ENCODE measurements at regions not wholly inside any gene's neighbourhood (a gene's known extent, or its start where the extent isn't known, plus 50 kb on each side); places are given as distances from the start of the nearest gene placed in this dataset.

DNA sequence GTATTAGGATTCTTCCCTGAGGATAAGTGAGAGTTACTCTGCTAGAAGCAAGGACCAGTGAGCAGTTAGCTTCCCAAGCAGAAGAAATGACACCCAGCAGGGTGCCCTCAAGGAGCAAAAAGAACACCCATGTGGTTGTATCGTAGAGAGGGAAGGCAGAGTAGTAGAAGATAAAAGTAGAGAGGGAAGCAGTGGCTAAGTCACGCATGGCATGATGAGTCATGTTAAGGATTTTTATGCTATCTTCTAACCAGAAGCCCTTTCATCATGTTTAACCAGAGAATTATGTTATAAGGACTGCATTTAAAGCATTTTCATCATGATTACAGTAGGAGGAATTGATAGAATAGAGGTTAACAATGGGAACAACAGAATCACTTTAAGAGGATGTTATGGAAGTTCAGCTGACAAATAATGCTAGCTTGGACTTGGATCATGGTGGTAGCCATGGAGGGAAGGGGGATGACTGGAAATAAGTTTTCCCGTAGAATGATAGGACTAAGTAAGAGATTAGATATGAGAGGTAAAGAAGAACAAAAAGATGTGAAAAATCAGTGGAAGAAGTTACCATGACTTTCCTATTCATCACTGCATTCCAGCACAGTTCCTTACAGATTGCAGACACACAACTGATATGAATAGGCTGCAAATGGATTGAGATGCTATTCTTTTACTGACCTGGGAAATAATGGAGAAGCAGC is 383.5 kb upstream of the INTU start:
- TF ChIP-seq POLR2AphosphoS5 (IDR thresholded peaks at IDR 0.05) (no peak), POLR2A (IDR thresholded peaks at IDR 0.05) (no peak), EP300 (IDR thresholded peaks at IDR 0.05) (no peak)
- TF ChIP-seq, protein P1, sequence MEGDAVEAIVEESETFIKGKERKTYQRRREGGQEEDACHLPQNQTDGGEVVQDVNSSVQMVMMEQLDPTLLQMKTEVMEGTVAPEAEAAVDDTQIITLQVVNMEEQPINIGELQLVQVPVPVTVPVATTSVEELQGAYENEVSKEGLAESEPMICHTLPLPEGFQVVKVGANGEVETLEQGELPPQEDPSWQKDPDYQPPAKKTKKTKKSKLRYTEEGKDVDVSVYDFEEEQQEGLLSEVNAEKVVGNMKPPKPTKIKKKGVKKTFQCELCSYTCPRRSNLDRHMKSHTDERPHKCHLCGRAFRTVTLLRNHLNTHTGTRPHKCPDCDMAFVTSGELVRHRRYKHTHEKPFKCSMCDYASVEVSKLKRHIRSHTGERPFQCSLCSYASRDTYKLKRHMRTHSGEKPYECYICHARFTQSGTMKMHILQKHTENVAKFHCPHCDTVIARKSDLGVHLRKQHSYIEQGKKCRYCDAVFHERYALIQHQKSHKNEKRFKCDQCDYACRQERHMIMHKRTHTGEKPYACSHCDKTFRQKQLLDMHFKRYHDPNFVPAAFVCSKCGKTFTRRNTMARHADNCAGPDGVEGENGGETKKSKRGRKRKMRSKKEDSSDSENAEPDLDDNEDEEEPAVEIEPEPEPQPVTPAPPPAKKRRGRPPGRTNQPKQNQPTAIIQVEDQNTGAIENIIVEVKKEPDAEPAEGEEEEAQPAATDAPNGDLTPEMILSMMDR (IDR thresholded peaks at IDR 0.05): no peak
- intact Hi-C loops (cut with DNase I): no loop called here
- Histone ChIP-seq H3K4me3 (no peak overlapping the region), H3K27ac (no peak overlapping the region), H3K36me3 (no peaks in the 10 kb centered on the region), H3K9me3 (peaks cover 0 to 4% (median 0%) of the 10 kb centered on the region in 4 donors), H3K27me3 (no peaks in the 10 kb centered on the region), H3K4me1 (no peaks in the 10 kb centered on the region)
- DNase-seq: no peak
- 43 to 80% methylated on average over 3 of the region's 3 CpGs for WGBS, 2 donors

DNA sequence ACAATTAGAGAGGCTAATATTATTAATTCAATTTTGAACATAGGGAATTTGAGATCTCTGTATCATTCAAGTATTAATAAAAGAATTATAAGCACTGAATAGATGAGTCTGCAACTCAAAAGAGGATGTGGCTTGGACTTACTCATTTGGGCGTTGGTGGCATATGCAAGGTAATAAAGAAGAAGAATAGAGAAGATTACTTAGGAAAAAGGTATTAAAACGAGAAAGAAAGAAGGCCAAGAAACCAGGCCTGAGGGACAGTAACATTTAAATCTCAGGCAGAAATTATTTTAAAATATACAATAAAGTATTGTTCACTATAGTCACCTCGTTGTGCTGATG is 383.0 kb upstream of the INTU start:
- Histone ChIP-seq H3K36me3 (no peaks in the 10 kb centered on the region), H3K9me3 (peaks cover 0 to 4% (median 0%) of the 10 kb centered on the region in 4 donors), H3K27me3 (no peaks in the 10 kb centered on the region), H3K27ac (no peak overlapping the region), H3K4me3 (no peak overlapping the region), H3K4me1 (no peaks in the 10 kb centered on the region)
- TF ChIP-seq EP300 (IDR thresholded peaks at IDR 0.05) (no peak), POLR2AphosphoS5 (IDR thresholded peaks at IDR 0.05) (no peak)
- TF ChIP-seq, protein P1 (IDR thresholded peaks at IDR 0.05): no peak
- DNase-seq: no peak
- intact Hi-C loops (cut with DNase I): no loop called here
- 52 to 72% methylated on average over 3 of the region's 3 CpGs for WGBS, 2 donors

DNA sequence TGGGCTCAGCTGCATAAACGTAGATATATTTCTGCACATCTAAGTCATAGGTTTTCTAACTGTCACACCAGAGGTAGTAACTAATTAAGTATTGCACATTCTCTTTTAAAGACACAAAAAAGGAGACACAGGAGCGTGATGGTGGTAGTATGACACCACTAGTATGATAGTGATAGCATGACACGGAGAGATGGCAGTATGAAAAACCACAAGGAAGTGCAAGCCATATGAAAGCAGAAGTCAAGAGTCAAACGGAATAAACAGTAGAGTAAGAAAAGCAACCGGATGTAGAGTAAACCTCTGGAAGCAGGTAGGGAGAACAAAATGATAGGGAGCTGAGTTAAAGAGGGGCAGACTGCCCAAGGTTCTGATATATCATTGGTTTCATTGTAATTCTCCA is 382.2 kb upstream of the INTU start:
- H3K27me3 ChIP-seq: no peaks in the 10 kb centered on the region
- DNase-seq: no peak
- TF ChIP-seq POLR2AphosphoS5 (IDR thresholded peaks at IDR 0.05) (no peak), EP300 (IDR thresholded peaks at IDR 0.05) (no peak), POLR2A (IDR thresholded peaks at IDR 0.05) (no peak)
- TF ChIP-seq, protein P1 (IDR thresholded peaks at IDR 0.05): no peak
- intact Hi-C loops (cut with DNase I): no loop called here
- H3K4me1 ChIP-seq: no peaks in the 10 kb centered on the region
- no peak overlapping the region for H3K4me3 ChIP-seq
- peaks cover 0 to 6% (median 0%) of the 10 kb centered on the region in 4 donors for H3K9me3 ChIP-seq
- no peak overlapping the region for H3K27ac ChIP-seq
- no peaks in the 10 kb centered on the region for H3K36me3 ChIP-seq
- 65 to 76% methylated on average over 5 of the region's 5 CpGs for WGBS, 2 donors

DNA sequence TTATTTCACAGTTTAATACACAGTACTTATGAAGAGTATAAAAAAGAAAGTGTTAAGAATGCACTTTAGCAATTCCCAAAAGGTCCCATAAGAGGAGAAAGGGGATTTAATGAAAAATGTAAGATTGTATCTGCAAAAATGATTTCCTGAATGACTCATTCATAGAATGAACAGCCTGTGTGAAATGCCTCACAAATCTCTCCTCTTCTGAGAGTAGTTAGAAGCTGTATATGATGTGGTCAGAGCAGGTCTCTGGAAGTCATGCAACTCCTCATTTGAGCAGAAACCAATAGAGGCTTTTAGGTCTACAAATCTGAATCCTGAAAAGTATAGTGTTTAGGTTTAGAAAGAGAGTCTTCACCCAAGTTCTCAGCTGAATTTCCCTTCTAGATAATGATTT is 381.3 kb upstream of the INTU start:
- Histone ChIP-seq H3K36me3 (no peaks in the 10 kb centered on the region), H3K27ac (no peak overlapping the region), H3K27me3 (no peaks in the 10 kb centered on the region), H3K4me3 (no peak overlapping the region), H3K4me1 (no peaks in the 10 kb centered on the region), H3K9me3 (peaks cover 0 to 6% (median 0%) of the 10 kb centered on the region in 4 donors)
- TF ChIP-seq, protein P1 (IDR thresholded peaks at IDR 0.05): no peak
- no peak for TF ChIP-seq POLR2A (IDR thresholded peaks at IDR 0.05)
- intact Hi-C loops (cut with DNase I): no loop called here
- no peak for DNase-seq

DNA sequence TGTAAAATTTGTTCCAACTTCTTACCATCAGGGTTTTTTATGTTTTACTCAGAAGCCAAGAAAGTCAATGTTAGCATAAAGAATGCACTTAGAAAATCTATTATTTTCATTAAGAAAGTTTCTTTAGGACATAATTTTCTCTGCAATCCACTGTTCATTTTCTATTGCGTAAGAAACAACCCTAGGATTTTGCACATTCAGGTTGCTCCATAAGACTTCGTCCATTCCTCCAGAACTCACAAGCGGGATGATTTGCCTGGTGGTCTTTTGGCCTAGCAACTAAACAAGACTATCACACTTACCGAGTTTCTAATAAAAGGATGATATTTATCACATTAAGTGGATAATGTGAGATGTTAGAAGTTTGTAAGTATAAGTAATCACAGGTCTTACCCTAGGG is 376.3 kb upstream of the INTU start:
- Histone ChIP-seq H3K27ac (no peak overlapping the region), H3K36me3 (no peaks in the 10 kb centered on the region), H3K4me1 (no peaks in the 10 kb centered on the region), H3K27me3 (no peaks in the 10 kb centered on the region), H3K4me3 (no peak overlapping the region), H3K9me3 (peaks cover 0 to 6% (median 0%) of the 10 kb centered on the region in 4 donors)
- no peak for DNase-seq
- WGBS, 2 donors: 87 to 93% methylated on average over 4 of the region's 4 CpGs
- TF ChIP-seq EP300 (IDR thresholded peaks at IDR 0.05): no peak
- TF ChIP-seq POLR2AphosphoS5 (IDR thresholded peaks at IDR 0.05): no peak
- TF ChIP-seq, protein P1 (IDR thresholded peaks at IDR 0.05): no peak
- no peak for TF ChIP-seq POLR2A (IDR thresholded peaks at IDR 0.05)
- intact Hi-C loops (cut with DNase I): no loop called here
